ENCODE measurements at regions not wholly inside any gene's neighbourhood (a gene's known extent, or its start where the extent isn't known, plus 50 kb on each side); places are given as distances from the start of the nearest gene placed in this dataset.
A peak's percentile ranks its signal among the peaks of the same experiment; 100 is the strongest.

DNA sequence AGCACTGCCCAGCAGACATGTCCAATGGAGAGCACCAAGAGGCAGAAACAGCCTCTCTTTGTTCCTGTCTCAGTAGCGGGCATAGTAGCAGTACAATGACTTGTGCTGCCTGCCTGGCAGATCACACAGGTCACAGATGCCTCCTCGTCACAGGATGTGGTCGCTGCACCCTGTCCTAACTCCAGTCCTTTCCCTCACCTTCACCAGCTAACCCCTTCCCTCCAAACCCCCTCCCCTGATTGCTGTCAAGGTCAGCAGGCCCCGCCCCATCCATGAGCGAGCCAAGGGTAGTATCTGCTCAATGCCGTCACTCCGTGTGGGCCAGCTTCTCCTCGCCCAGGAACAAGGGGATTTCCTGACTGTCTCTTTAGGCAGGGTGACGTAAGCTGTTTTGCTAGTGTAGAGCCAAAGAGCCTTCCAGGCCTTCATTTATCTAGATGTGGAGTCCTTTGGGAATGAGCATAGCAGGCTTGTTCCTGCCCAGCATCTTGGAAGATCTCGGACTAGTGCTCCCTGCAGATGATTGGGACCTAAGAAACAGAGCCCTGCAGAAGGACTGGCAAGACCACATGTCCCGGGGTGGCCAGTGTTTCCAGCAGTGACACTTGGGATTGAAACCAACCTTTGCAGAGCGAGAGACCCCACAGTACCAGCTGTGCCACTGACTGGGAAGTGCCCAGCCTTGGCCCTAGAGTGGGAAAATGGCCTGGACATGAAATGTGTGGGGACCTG lies 75.9 kb upstream of the TNRC6C start:
- intact Hi-C loops (cut with micrococcal nuclease): loop anchor here (1.0 to 10.0 kb wide), 4 partner anchors 39 to 215 kb away; partner anchors contain the start of gene TNRC6C
- peaks cover 52% of the 10 kb centered on the region for H3K4me1 Mint-ChIP-seq (ENCODE audit: low read depth)
- H3K9me3 Mint-ChIP-seq: no peaks in the 10 kb centered on the region
- DNase-seq (ENCODE audit: low spot score): peak; percentile 83
- peak overlapping the region; percentile 93 for H3K27ac Mint-ChIP-seq
- H3K27me3 Mint-ChIP-seq (ENCODE audit: low read depth): peaks cover 16% of the 10 kb centered on the region
- peak overlapping the region; percentile 77 for H3K4me3 Mint-ChIP-seq (ENCODE audit: low read depth)
- no peaks in the 10 kb centered on the region for H3K36me3 Mint-ChIP-seq (ENCODE audit: low read depth)

DNA sequence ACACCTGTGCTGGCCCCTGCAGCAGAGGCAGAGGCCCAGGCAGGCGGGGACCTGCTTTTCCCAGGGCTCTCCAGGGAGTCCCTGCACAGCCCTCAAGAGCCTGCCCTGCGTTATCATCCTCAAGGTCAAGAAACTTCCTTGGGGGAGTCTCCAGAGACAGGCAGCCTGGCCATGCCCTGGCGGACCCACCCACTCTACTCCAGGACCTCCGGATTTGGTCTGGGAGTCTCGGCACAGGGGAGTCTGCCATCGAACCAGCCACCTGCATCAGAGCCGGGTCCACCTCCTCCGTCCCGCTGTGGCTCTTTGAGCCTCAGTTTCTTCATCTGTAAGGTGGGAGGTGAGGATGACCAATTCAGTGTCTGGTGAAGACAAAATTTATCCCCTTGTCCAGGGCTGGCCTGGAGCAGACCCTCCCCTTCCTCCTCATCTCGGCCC lies 75.3 kb upstream of the TNRC6C start:
- DNase-seq (ENCODE audit: low spot score): no peak
- peaks cover 20% of the 10 kb centered on the region for H3K27me3 Mint-ChIP-seq (ENCODE audit: low read depth)
- intact Hi-C loops (cut with micrococcal nuclease): loop anchor here (2.0 to 10.0 kb wide), 3 partner anchors 76 to 216 kb away; partner anchors contain the start of gene TNRC6C
- peaks cover 58% of the 10 kb centered on the region for H3K4me1 Mint-ChIP-seq (ENCODE audit: low read depth)
- H3K9me3 Mint-ChIP-seq: no peaks in the 10 kb centered on the region
- H3K27ac Mint-ChIP-seq: peak overlapping the region; percentile 93
- no peak overlapping the region for H3K4me3 Mint-ChIP-seq (ENCODE audit: low read depth)
- H3K36me3 Mint-ChIP-seq (ENCODE audit: low read depth): no peaks in the 10 kb centered on the region

DNA sequence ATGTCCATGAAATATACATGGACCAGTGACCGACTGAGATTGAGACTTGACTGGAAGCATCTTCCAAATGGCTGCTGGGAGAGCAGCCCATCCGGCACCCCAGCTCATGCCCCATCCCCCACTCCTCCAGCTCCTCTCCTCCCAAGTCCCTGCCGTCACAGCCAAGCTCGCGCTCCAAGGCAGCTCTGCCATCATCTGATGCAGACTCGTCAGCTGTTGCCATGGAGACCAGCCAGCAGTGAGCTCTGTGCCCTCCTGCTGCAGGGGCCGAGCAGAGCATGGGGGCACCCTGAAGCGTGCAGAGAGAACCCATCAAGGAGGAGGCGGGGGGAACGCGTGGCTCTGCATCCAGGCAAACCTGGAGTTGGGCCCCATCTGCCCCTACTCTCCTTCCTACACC lies 74.5 kb upstream of the TNRC6C start:
- Mint-ChIP-seq H3K4me3 (ENCODE audit: low read depth) (no peak overlapping the region), H3K36me3 (ENCODE audit: low read depth) (no peaks in the 10 kb centered on the region), H3K27me3 (ENCODE audit: low read depth) (peaks cover 26% of the 10 kb centered on the region), H3K9me3 (no peaks in the 10 kb centered on the region), H3K27ac (peak overlapping the region; percentile 77), H3K4me1 (ENCODE audit: low read depth) (peaks cover 60% of the 10 kb centered on the region)
- no peak for DNase-seq (ENCODE audit: low spot score)
- intact Hi-C loops (cut with micrococcal nuclease): loop anchor here (5.0 to 10.0 kb wide), 2 partner anchors 99 to 217 kb away; no protein-coding TSS in a partner anchor

DNA sequence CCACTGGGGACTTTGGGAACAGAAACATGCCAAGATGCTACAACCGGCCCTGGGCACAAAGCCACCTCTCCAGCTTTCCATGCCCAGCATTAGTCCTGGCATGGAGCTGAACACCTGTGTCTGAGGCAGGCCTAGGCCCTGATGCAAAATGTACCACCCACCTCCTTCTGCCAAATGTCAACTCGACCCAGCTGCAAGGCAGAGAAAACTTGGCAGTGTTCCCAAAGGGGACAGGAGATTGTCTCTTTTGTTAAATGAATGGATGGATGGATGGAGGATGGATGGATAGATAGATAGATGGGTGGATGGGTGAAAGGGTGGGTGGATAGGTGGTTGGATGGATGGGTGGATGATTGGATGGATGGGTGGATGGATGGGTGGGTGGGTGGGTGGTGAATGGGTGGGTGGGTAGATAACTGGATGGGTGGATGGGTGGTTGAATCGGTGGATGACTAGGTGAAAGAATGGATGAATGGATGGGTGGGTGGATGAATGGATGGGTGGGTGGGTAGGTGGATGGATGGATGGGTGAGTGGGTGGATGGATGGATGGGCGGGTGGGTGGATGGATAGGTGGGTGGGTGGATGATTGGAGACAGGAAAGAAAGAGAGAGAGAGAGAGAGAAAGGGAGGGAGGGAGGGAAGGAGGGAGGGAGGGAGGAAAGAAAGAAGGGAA lies 73.4 kb upstream of the TNRC6C start:
- H3K4me1 Mint-ChIP-seq (ENCODE audit: low read depth): peaks cover 59% of the 10 kb centered on the region
- H3K36me3 Mint-ChIP-seq (ENCODE audit: low read depth): no peaks in the 10 kb centered on the region
- H3K27me3 Mint-ChIP-seq (ENCODE audit: low read depth): peaks cover 34% of the 10 kb centered on the region
- no peak for DNase-seq (ENCODE audit: low spot score)
- H3K4me3 Mint-ChIP-seq (ENCODE audit: low read depth): no peak overlapping the region
- intact Hi-C loops (cut with micrococcal nuclease): loop anchor here (5.0 to 10.0 kb wide), 2 partner anchors 100 to 218 kb away; no protein-coding TSS in a partner anchor
- H3K9me3 Mint-ChIP-seq: no peaks in the 10 kb centered on the region
- no peak overlapping the region for H3K27ac Mint-ChIP-seq

DNA sequence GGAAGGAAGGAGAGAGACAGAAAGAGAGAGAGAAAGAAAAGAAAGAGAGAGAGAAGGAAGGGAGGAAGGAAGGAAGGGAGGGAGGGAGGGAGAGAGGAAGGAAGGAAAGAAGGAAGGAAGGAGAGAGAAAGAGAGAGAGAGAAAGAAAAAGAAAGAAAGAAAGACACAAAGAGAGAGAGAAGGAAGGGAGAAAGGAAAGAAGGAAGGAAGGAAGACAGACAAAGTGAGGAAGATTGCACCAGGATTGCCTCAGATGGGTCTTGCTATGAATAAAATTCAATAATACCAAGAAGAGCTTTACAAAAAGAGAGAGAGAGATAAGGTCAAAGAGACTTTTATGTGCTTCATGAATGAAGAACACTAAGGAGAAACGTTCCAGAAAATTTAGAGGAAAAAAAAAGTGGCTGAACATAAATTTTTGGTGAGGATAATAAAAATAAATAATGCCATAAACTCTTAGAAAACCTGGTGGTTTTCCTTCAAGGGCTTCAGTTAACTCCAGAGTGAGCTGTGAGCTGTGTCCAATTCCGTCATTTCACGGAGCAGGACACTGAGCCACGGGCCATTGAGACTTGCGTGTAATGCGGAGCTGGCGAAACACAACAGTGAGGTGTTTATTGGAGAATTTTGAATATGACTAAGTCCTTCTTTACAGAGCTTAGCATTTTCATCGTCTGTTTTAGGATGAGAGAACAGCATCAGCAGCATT lies 72.7 kb upstream of the TNRC6C start:
- DNase-seq (ENCODE audit: low spot score): no peak
- intact Hi-C loops (cut with micrococcal nuclease): loop anchor here (10.0 kb wide), 1 partner anchor 101 kb away; no protein-coding TSS in a partner anchor

DNA sequence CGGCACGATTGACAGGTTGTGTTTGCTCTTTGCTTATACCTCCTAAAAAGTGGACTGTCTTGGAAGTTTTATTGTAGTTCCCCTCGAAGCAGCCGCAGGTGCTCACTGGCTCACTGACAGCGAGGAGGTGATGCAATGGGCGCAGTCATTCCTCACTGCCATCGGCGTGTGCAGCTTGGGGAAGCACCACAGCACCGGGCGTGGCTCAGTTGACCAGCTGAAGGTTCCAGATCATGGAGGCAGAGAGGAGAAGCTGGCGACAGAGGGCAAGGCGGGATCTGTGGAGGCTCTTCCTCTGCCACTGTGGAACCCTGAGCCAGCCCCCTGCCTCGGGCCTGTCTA lies 72.1 kb upstream of the TNRC6C start:
- no peak overlapping the region for H3K27ac Mint-ChIP-seq
- no peak overlapping the region for H3K4me3 Mint-ChIP-seq (ENCODE audit: low read depth)
- DNase-seq (ENCODE audit: low spot score): no peak
- intact Hi-C loops (cut with micrococcal nuclease): loop anchor here (10.0 kb wide), 1 partner anchor 102 kb away; no protein-coding TSS in a partner anchor
- H3K9me3 Mint-ChIP-seq: no peaks in the 10 kb centered on the region
- H3K36me3 Mint-ChIP-seq (ENCODE audit: low read depth): no peaks in the 10 kb centered on the region
- peaks cover 51% of the 10 kb centered on the region for H3K4me1 Mint-ChIP-seq (ENCODE audit: low read depth)
- H3K27me3 Mint-ChIP-seq (ENCODE audit: low read depth): peaks cover 35% of the 10 kb centered on the region

More for the DNA sequence above, 72.7 kb upstream of the TNRC6C start:
- Mint-ChIP-seq H3K27me3 (ENCODE audit: low read depth) (peaks cover 35% of the 10 kb centered on the region), H3K4me1 (ENCODE audit: low read depth) (peaks cover 56% of the 10 kb centered on the region), H3K4me3 (ENCODE audit: low read depth) (peak overlapping the region; percentile 0), H3K27ac (no peak overlapping the region), H3K9me3 (no peaks in the 10 kb centered on the region), H3K36me3 (ENCODE audit: low read depth) (no peaks in the 10 kb centered on the region)

DNA sequence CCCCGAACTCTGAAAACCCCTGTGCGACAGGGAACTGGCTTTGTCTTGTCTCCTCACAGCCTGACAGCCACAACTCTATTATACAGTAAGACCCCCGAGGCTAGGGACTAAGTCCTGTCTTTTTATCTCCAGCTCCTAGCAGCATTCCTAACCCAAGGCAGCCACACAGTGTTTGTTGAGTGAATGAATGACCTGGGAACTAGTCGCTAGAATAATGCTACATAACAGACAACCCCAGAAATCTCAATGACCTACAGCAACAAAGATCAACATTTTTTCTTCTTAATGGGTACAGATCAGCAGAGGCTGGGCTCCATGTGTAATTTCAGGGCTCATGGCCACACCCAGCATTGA lies 71.4 kb upstream of the TNRC6C start:
- peaks cover 43% of the 10 kb centered on the region for H3K4me1 Mint-ChIP-seq (ENCODE audit: low read depth)
- no peaks in the 10 kb centered on the region for H3K9me3 Mint-ChIP-seq
- intact Hi-C loops (cut with micrococcal nuclease): loop anchor here (10.0 kb wide), 1 partner anchor 102 kb away; no protein-coding TSS in a partner anchor
- H3K36me3 Mint-ChIP-seq (ENCODE audit: low read depth): no peaks in the 10 kb centered on the region
- no peak for DNase-seq (ENCODE audit: low spot score)
- peak overlapping the region; percentile 49 for H3K27ac Mint-ChIP-seq
- peaks cover 40% of the 10 kb centered on the region for H3K27me3 Mint-ChIP-seq (ENCODE audit: low read depth)
- H3K4me3 Mint-ChIP-seq (ENCODE audit: low read depth): peak overlapping the region; percentile 69

DNA sequence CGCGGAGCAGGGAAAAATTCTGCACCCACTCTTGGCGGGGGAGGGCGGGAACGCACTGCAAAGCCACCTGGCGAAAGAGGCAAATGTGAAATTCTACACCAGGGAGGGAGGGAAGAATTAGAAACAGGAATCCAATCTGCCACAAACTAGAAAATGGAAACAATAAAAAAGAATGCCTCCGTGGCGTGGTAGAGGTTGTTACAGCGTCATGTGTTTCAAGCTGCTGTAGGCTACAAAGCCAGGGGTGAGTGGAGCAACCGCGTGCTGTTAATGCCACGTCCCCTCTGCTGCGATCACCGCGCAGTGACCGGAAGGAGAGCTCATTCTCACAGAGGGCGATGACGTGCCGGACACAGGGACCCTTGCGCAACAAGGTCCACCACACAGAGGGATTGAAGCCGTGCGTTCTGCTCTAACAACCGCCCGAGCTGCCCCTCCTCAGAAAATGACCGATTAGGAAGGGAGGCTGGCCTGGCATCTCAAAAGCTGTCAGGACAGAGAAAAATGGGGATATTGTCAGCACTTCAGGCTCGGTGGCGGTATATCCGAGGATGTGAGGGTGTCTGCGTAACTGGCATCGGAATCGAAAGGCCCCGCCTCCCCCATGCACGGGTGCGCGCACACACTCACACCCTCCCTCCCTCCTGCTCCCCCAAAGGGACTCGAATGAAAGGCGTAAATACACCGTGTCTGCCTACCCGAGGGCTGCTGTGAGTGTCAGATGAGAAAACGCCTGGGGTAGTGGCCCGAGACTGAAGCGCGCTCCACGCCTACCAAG lies 70.8 kb upstream of the TNRC6C start:
- H3K27ac Mint-ChIP-seq: peak overlapping the region; percentile 49
- H3K4me3 Mint-ChIP-seq (ENCODE audit: low read depth): peak overlapping the region; percentile 69
- peak; percentile 49 for DNase-seq (ENCODE audit: low spot score)
- peaks cover 38% of the 10 kb centered on the region for H3K4me1 Mint-ChIP-seq (ENCODE audit: low read depth)
- intact Hi-C loops (cut with micrococcal nuclease): loop anchor here (10.0 kb wide), 1 partner anchor 103 kb away; no protein-coding TSS in a partner anchor
- no peaks in the 10 kb centered on the region for H3K36me3 Mint-ChIP-seq (ENCODE audit: low read depth)
- H3K9me3 Mint-ChIP-seq: no peaks in the 10 kb centered on the region
- peaks cover 40% of the 10 kb centered on the region for H3K27me3 Mint-ChIP-seq (ENCODE audit: low read depth)

DNA sequence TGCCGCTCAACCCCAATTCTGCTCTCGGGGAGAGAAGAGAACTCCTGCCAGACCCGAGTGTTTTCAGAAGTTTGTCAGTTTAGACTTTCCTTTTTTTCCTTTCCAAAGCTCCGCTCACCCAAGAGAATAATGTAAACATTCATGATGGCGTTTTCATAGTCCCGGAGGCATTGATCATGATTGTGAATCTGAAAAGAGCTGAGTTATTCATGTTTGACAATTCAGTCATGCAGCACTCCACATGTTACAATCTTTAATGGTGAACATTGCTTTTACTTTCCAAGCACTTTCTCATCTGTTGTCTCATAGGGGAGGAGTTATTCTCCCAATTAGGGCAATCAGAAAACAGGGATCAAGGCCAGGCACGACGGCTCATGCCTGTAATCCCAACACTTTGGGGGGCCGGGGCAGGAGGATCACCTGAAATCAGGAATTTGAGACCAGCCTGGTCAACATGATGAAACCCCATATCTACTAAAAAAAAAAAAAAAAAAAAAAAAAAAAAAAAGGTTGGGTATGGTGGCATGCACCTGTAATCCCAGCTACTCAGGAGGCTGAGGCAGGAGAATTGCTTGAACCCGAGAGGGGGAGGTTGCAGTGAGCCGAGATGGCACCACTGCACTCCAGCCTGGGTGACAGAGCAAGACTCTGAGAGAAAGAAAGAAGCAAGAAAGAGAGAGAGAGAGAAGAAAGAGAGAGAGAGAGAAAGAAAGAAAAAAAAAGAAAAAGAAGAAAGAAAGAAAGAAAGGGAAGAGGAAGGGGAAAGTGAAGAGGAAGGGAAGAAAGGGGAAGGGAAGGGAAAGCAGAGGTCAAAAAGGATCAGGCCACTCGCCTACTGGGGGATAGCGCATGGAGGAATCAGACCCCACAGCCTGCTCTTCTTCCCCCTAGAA lies 70.0 kb upstream of the TNRC6C start:
- H3K36me3 Mint-ChIP-seq (ENCODE audit: low read depth): no peaks in the 10 kb centered on the region
- H3K27ac Mint-ChIP-seq: peak overlapping the region; percentile 49
- H3K9me3 Mint-ChIP-seq: no peaks in the 10 kb centered on the region
- peaks cover 36% of the 10 kb centered on the region for H3K4me1 Mint-ChIP-seq (ENCODE audit: low read depth)
- intact Hi-C loops (cut with micrococcal nuclease): loop anchor here (10.0 kb wide), 1 partner anchor 104 kb away; no protein-coding TSS in a partner anchor
- H3K27me3 Mint-ChIP-seq (ENCODE audit: low read depth): peaks cover 40% of the 10 kb centered on the region
- no peak for DNase-seq (ENCODE audit: low spot score)
- peak overlapping the region; percentile 69 for H3K4me3 Mint-ChIP-seq (ENCODE audit: low read depth)

DNA sequence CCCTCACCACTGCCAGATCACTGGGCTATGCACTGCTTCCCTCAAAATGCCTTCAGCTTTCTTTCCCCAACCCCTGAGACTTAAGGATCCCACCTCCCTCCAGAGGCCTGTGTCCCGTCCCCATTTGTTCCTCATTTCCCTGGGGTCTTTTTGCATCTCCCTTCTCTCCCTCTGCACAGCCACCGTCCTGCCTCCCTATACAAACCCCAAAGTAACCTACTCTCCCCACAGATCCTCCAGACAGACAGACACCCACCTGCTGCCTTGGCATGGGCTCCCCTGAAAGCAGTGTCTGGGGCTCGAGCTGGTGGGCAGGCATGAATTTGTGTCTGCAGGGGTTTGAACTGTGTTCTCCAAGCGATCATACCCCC lies 69.4 kb upstream of the TNRC6C start:
- Mint-ChIP-seq H3K4me1 (ENCODE audit: low read depth) (peaks cover 30% of the 10 kb centered on the region), H3K9me3 (no peaks in the 10 kb centered on the region), H3K27me3 (ENCODE audit: low read depth) (peaks cover 40% of the 10 kb centered on the region), H3K4me3 (ENCODE audit: low read depth) (no peak overlapping the region), H3K36me3 (ENCODE audit: low read depth) (no peaks in the 10 kb centered on the region), H3K27ac (no peak overlapping the region)
- intact Hi-C loops (cut with micrococcal nuclease): loop anchor here (10.0 kb wide), 1 partner anchor 104 kb away; no protein-coding TSS in a partner anchor
- no peak for DNase-seq (ENCODE audit: low spot score)

Measured in activated T-helper 2 cell treated with anti-CD3 and anti-CD28 coated beads, Interferon-gamma antibody, Interleukin-2, Interleukin-4, amounts not matched to agents 10 μg/mL and 5 μg/mL and 100 μg/mL, durations not matched to agents 14 hours and 24 hours and 36 hours (primary cell).